IMR-90 (cell line): ENCODE measurements at regions not wholly inside any gene's neighbourhood (a gene's known extent, or its start where the extent isn't known, plus 50 kb on each side); places are given as distances from the start of the nearest gene placed in this dataset.

Experiments used
- ATAC-seq: fragments of 200-7000 bp; cut with Tn5 transposase; 2 replicates; pipeline ENCODE4 v1.9.1; 2020; ENCODE audit warnings: low read depth, mild to moderate bottlenecking, moderate library complexity
- BruUV-seq: library from RNA; stranded (reverse); fragments of 400-500 nt; replicated peaks from 2 replicates; lab custom pipeline; 2021; lab: Mats Ljungman, UMichigan
- CTCF ChIA-PET: fragments of 300-600 bp; formaldehyde crosslinking; extraction: SDS; loops from one replicate; lab custom pipeline; 2021; ENCODE audit warnings: antibody characterized with exemption; lab: Yijun Ruan, JAX
- POLR2A ChIA-PET: fragments of 300-600 bp; sonication (Branson Sonifier 250); formaldehyde crosslinking; loops from one replicate; lab custom pipeline; 2022; ENCODE audit warnings: antibody characterized with exemption; ENCODE audit not compliant: unreplicated experiment; lab: Charles Lee
- DNase-seq: peaks from one replicate; pipeline ENCODE4 v3.0.0; 2013
- H2AFZ ChIP-seq: replicated peaks from 2 replicates; pipeline ENCODE3; 2013; ENCODE audit warnings: low read length, mild to moderate bottlenecking; ENCODE audit not compliant: poor library complexity
- H2AK5ac ChIP-seq: 2 replicates; pipeline ENCODE4 v1.6.1; 2013; ENCODE audit warnings: low read depth, low read length, inconsistent platforms
- H2AK9ac ChIP-seq: replicated peaks from 2 replicates; pipeline ENCODE3; 2013; ENCODE audit warnings: mild to moderate bottlenecking, low read depth, low read length, moderate library complexity; ENCODE audit not compliant: poor library complexity
- H2BK120ac ChIP-seq: 2 replicates; pipeline ENCODE4 v1.6.1; 2013; ENCODE audit warnings: low read depth, low read length, inconsistent platforms
- H2BK15ac ChIP-seq: 3 replicates; pipeline ENCODE4 v1.6.1; 2013; ENCODE audit warnings: low read depth, low read length, inconsistent platforms
- H2BK20ac ChIP-seq: 2 replicates; pipeline ENCODE4 v1.6.1; 2013; ENCODE audit warnings: low read depth, mild to moderate bottlenecking, inconsistent platforms, low read length, moderate library complexity
- H2BK5ac ChIP-seq: 2 replicates; pipeline ENCODE4 v1.6.1; 2013; ENCODE audit warnings: mild to moderate bottlenecking, low read depth, low read length, inconsistent platforms; ENCODE audit not compliant: poor library complexity, severe bottlenecking
- H3K14ac ChIP-seq: replicated peaks from 2 replicates; pipeline ENCODE4 v1.6.1; 2013; ENCODE audit warnings: low read depth, low read length, inconsistent platforms
- H3K18ac ChIP-seq: 2 replicates; pipeline ENCODE4 v1.6.1; 2013; ENCODE audit warnings: low read depth, low read length, control low read depth
- H3K23ac ChIP-seq: 2 replicates; pipeline ENCODE4 v1.6.1; 2013; ENCODE audit warnings: low read depth, low read length, inconsistent platforms
- H3K27ac ChIP-seq: 2 replicates; pipeline ENCODE4 v1.5.1; 2013; ENCODE audit warnings: mild to moderate bottlenecking, control low read depth, low read length; ENCODE audit not compliant: insufficient read depth
- H3K27me3 ChIP-seq: 2 replicates; pipeline ENCODE4 v1.6.1; 2013; ENCODE audit warnings: low read length; ENCODE audit not compliant: control insufficient read depth, insufficient read depth
- H3K36me3 ChIP-seq: 2 replicates; pipeline ENCODE4 v1.6.1; 2013; ENCODE audit warnings: low read length, mixed read lengths; ENCODE audit not compliant: control insufficient read depth, insufficient read depth
- H3K4ac ChIP-seq: 2 replicates; pipeline ENCODE4 v1.6.1; 2013; ENCODE audit warnings: low read depth, low read length, inconsistent platforms
- H3K4me1 ChIP-seq: 2 replicates; pipeline ENCODE4 v1.6.1; 2013; ENCODE audit warnings: low read length, mixed read lengths; ENCODE audit not compliant: control insufficient read depth, insufficient read depth
- H3K4me2 ChIP-seq: 2 replicates; pipeline ENCODE4 v1.6.1; 2013; ENCODE audit warnings: low read depth, mild to moderate bottlenecking, control low read depth, low read length, moderate library complexity
- H3K4me3 ChIP-seq: 2 replicates; pipeline ENCODE4 v1.5.1; 2013; ENCODE audit warnings: low read depth, mild to moderate bottlenecking, control low read depth, low read length, moderate library complexity; ENCODE audit not compliant: insufficient read depth
- H3K56ac ChIP-seq: 2 replicates; pipeline ENCODE4 v1.6.1; 2013; ENCODE audit warnings: low read length, inconsistent platforms; ENCODE audit not compliant: insufficient read depth; ENCODE audit errors: extremely low read depth
- H3K79me1 ChIP-seq, 2 experiments: 2 replicates each; pipeline ENCODE4 v1.6.1; 2013; ENCODE audit warnings: low read length in 2 of 2, inconsistent platforms in 1 of 2, low read depth in 1 of 2
- H3K9ac ChIP-seq: 2 replicates; pipeline ENCODE4 v1.6.1; 2013; ENCODE audit warnings: low read depth, low read length, control low read depth
- H3K9me1 ChIP-seq: 2 replicates; pipeline ENCODE4 v1.6.1; 2013; ENCODE audit warnings: low read length, inconsistent platforms; ENCODE audit not compliant: insufficient read depth
- H3K9me3 ChIP-seq: 2 replicates; pipeline ENCODE4 v1.6.1; 2013; ENCODE audit warnings: low read length; ENCODE audit not compliant: control insufficient read depth, insufficient read depth
- H4K20me1 ChIP-seq: 2 replicates; pipeline ENCODE4 v1.6.1; 2013; ENCODE audit warnings: low read length, inconsistent platforms; ENCODE audit not compliant: insufficient read depth
- H4K5ac ChIP-seq: 2 replicates; pipeline ENCODE4 v1.6.1; 2013; ENCODE audit warnings: mild to moderate bottlenecking, low read depth, low read length, control low read depth
- H4K8ac ChIP-seq, 2 experiments: 2 replicates each; pipeline ENCODE4 v1.6.1; 2013; ENCODE audit warnings: low read depth in 2 of 2, low read length in 2 of 2, control low read depth in 1 of 2, inconsistent platforms in 1 of 2
- H4K91ac ChIP-seq: 2 replicates; pipeline ENCODE4 v1.6.1; 2013; ENCODE audit warnings: low read depth, low read length, inconsistent platforms; ENCODE audit not compliant: insufficient read depth
- CTCF ChIP-seq: conservative IDR thresholded peaks from 2 replicates; pipeline ENCODE4 v1.5.1; 2012; ENCODE audit warnings: mild to moderate bottlenecking, low read depth, low read length, improper control_type of control experiment
- ELK1 ChIP-seq: fragments of 150-350 bp; IDR thresholded peaks from 2 replicates; pipeline ENCODE4 v1.6.1; 2016; ENCODE audit warnings: low read depth, mild to moderate bottlenecking, low read length, moderate library complexity, borderline replicate concordance
- MAFK ChIP-seq: IDR thresholded peaks from 2 replicates; pipeline ENCODE4 v1.6.1; 2012; ENCODE audit warnings: low read depth, low read length, improper control_type of control experiment
- NFE2L2 ChIP-seq: fragments of 150-350 bp; IDR thresholded peaks from 2 replicates; pipeline ENCODE4 v1.6.1; 2016; ENCODE audit warnings: low read depth, mild to moderate bottlenecking, low read length
- RCOR1 ChIP-seq: IDR thresholded peaks from 2 replicates; pipeline ENCODE4 v1.6.1; 2012; ENCODE audit warnings: mild to moderate bottlenecking, low read length, improper control_type of control experiment; ENCODE audit not compliant: insufficient replicate concordance
- SMC3 ChIP-seq: fragments of 150-350 bp; IDR thresholded peaks from 2 replicates; pipeline ENCODE4 v1.6.1; 2016; ENCODE audit warnings: low read depth, mild to moderate bottlenecking, antibody characterized with exemption, low read length, moderate library complexity
- WGBS, 2 experiments: methylation state at CpG; one replicate each; pipeline versions ENCODE4 v1.1.5 to v1.1.7; 2013; ENCODE audit warnings: missing lambda C conversion rate in 2 of 2; ENCODE audit not compliant: insufficient read length in 1 of 2; ENCODE audit errors: extremely low coverage in 2 of 2; 5-methylcytosine and 5-hydroxymethylcytosine counted together
- dilution Hi-C: fragments of 300-500 bp; cut with HindIII; formaldehyde crosslinking; loops from one replicate; pipeline ENCODE4 v1.14.3; 2018; ENCODE audit warnings: low sequenced_read_pairs; ENCODE audit not compliant: unreplicated experiment
- in situ Hi-C: fragments of 300-500 bp; cut with MboI; formaldehyde crosslinking; loops from 3 replicates; pipeline ENCODE4 v1.14.3; 2019; ENCODE audit warnings: low sequenced_read_pairs, inconsistent platforms, mixed read lengths
- intact Hi-C: fragments of 100-400 bp; cut with micrococcal nuclease; formaldehyde crosslinking; loops from 2 replicates; pipeline ENCODE4 v1.10.0; 2022
- TF ChIP-seq, protein P1 (sequence below): fragments of 150-350 bp; IDR thresholded peaks from 2 replicates; pipeline ENCODE4 v1.6.1; 2017; ENCODE audit warnings: mild to moderate bottlenecking, antibody characterized with exemption, low read length, low read depth

GRCh38 chr15:88341653-88342052 lies 85.1 kb upstream of the NTRK3 start:
- Histone ChIP-seq H3K18ac (no peak overlapping the region), H2BK20ac (no peak overlapping the region), H3K27ac (no peak overlapping the region), H2BK5ac (no peak overlapping the region), H2BK15ac (no peak overlapping the region), H3K79me1 (no peaks in the 10 kb centered on the region), H3K4ac (no peak overlapping the region), H4K91ac (no peak overlapping the region), H3K27me3 (no peaks in the 10 kb centered on the region), H3K56ac (no peak overlapping the region), H2BK120ac (no peak overlapping the region), H3K9me1 (no peaks in the 10 kb centered on the region), H3K23ac (no peak overlapping the region), H3K4me2 (no peak overlapping the region), H4K20me1 (no peaks in the 10 kb centered on the region), H3K36me3 (no peaks in the 10 kb centered on the region), H4K8ac (no peak overlapping the region), H3K4me1 (no peaks in the 10 kb centered on the region), H2AK9ac (no peak overlapping the region), H3K9me3 (no peaks in the 10 kb centered on the region), H3K14ac (no peak overlapping the region), H2AFZ (no peak overlapping the region), H3K4me3 (no peak overlapping the region), H3K9ac (no peak overlapping the region), H2AK5ac (no peak overlapping the region), H4K5ac (no peak overlapping the region)
- no TSS peak for BruUV-seq
- ChIA-PET POLR2A (no interaction called here), CTCF (no interaction called here)
- DNase-seq = no peak
- in situ Hi-C loops = no loop called here
- intact Hi-C loops = no loop called here
- ATAC-seq = no peak
- dilution Hi-C loops = no loop called here
- TF ChIP-seq CTCF (no peak), RCOR1 (no peak), SMC3 (no peak), NFE2L2 (no peak), MAFK (no peak), ELK1 (no peak)
- TF ChIP-seq, protein P1, sequence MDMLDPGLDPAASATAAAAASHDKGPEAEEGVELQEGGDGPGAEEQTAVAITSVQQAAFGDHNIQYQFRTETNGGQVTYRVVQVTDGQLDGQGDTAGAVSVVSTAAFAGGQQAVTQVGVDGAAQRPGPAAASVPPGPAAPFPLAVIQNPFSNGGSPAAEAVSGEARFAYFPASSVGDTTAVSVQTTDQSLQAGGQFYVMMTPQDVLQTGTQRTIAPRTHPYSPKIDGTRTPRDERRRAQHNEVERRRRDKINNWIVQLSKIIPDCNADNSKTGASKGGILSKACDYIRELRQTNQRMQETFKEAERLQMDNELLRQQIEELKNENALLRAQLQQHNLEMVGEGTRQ = no peak
- WGBS, 2 experiments = no CpG with 5 or more reads among the region's 2 CpGs
